Lung microvascular endothelial cell (primary cell): ENCODE measurements at regions not wholly inside any gene's neighbourhood (a gene's known extent, or its start where the extent isn't known, plus 50 kb on each side); places are given as distances from the start of the nearest gene placed in this dataset.

Experiments used
- DNase-seq, 2 donors: peaks; one replicate each; pipeline versions ENCODE4 v3.0.0 to v3.0.0-alpha.2; 2010; ENCODE audit warnings: low read depth in 2 of 2

DNA sequence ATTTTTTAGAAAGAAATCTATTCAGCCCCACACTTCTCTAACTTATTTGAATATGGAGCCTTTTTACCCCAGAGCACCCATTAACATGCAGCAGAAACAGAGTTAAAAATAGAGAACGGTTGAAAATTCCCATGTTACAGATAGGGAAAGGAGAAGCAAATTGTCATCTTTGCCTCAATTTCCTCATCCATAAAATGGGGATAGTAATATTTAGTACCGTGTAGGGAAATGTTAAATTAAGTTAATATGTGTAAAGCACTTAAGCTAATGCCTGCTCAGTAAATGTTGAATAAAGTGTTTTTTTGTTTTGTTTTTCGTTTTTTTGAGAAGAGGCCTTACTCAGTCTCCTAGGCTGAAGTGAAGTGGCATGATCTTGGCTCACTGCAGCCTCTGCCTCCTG is 50.3 kb downstream of the NAV1 start:
- no peak for DNase-seq

DNA sequence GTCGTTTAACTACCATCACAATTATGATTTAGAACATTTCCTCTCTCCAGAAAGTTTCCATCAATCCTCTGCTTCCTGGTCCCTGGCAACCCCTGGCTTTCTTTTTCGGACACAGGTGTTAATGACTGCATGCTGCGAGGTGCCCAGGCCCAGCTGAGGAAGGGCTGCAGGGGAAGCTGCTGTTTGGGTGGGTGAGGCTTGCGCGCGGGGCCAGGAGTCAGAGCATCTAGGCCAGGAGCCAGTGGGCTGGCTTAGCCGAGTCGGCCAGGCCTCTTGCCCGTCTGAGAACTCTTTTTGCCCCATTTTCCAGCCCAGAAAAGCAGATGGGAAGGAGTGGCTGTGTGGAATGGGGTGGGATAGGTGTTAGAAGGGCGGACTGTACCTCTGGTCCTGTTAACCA is 51.5 kb downstream of the NAV1 start:
- no peak for DNase-seq

DNA sequence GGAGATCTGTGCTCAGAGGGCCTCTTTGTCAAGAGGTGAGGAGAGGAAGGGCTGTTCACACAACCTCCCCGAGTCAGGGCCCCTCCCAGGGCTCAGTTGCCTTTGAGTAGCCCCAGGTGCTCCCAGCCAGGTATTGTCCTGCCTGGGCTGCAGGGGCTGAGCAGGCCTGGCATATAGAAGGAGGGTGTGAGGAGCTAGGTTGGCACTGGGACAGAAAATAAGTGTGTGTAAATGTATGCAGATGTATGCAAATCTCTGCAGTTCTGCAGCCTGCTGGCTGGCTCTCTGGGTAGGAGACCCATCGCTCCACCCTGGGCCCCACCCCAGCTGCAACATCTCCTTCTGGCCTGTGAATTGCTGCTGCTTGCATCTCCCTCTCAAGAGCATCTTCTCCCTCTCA is 52.4 kb downstream of the NAV1 start:
- DNase-seq: no peak

DNA sequence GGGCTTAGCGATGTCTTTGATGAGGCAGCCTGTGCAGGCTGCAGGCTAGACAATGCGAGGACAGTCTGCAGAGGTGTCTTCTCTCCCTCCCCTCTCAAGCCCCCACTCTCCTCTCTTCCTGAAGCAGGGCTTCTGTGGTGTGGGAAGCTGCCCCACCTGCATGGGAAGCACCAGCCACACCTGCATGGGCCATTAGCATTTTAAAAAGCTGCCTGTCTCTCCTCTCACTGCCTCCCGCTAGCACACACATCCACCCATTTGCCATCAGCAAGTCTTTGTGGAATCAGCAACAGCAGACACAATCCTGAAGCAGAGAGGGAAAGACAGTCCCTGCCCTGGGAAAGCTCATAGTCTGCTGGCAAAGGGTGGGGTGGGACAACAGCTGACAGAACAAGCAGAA is 53.1 kb downstream of the NAV1 start:
- DNase-seq: no peak

DNA sequence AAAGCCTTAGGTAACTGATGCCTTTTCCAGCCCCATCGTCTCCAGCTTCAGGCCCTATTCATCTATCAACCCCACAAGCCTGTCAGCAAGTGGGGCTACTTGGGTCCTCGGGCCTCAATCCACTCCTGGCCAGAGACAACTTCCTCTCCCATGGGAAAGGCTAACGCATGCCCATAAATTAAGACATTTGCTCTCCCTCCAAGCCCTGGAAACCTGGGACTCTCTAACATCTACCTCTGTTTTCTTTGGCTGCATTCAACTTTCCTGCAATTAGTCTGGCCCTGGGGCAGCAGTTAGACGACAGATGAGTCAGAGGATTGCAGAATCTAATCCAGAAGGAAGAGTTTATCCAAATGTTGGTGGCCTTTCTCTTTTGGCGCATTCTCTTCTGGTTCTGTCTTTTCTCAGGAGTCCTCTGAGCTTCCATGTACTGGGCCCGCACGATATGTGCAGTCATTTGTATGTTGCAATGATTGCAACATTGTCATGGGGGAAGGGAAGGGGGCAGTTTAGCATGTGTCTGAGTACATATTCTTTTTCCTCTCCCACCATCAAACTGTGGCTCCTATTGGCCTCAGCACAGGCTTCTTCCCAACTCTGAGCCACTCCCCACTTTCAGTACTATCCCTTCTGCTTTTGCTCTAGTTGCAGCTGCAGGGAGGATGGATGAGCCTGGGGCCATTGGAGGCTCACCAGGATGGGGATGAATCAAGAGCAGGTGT is 54.4 kb downstream of the NAV1 start:
- DNase-seq: peak; percentile 76 to 89

DNA sequence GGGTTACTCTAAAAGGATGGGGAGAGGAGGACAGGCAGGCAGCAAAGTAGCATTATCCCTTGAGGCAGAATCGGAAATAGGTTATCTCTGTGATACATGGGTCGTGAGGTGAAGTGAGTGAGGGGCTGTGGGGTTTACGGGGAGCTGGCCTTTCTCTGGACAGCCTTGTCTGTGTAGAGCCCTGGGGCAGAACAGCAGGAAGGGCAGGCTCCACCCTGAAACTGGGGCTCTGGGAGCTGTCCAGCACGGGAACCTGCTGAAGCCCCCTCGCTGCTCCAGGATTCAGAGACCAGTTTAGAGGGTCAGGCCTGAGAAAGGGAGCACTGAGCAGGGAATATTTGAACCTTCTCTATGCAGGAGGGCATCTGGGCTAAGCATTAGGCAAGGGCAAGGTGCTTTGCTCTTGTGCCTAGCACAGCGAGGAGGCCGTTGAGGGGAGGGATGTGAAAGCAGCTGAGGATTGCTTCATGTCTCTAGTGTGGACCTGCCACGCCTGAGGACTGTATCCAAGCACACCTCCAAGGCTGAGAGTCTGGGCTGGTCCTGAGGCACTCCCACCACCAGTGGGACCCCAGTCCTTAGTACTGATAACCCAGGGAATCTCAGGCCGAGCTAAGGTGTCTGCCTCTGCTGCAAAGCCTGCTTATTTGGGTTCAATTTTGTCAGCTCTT is 55.8 kb downstream of the NAV1 start:
- DNase-seq: peak in 1 of 2 donors; percentile 26

DNA sequence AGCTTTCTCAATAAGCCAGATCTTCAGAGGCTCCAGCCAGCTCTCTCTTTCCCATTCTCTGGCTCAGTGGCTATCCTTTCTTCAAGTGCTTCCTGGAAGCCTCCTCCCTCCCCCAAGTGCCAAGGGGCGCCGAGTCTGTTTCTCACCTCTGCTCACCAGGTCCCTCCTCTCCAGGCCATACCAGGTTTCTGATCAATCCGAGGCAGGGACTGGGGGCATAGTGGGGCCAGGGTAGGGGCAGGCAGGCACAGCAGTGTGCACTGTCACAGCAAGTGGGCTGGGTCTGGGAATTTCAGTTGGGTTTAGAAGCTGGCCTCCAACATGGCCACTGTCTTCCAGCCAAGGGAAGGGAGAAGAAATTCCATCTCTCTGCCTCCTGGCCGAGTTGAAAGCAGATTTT is 56.5 kb downstream of the NAV1 start:
- no peak for DNase-seq

DNA sequence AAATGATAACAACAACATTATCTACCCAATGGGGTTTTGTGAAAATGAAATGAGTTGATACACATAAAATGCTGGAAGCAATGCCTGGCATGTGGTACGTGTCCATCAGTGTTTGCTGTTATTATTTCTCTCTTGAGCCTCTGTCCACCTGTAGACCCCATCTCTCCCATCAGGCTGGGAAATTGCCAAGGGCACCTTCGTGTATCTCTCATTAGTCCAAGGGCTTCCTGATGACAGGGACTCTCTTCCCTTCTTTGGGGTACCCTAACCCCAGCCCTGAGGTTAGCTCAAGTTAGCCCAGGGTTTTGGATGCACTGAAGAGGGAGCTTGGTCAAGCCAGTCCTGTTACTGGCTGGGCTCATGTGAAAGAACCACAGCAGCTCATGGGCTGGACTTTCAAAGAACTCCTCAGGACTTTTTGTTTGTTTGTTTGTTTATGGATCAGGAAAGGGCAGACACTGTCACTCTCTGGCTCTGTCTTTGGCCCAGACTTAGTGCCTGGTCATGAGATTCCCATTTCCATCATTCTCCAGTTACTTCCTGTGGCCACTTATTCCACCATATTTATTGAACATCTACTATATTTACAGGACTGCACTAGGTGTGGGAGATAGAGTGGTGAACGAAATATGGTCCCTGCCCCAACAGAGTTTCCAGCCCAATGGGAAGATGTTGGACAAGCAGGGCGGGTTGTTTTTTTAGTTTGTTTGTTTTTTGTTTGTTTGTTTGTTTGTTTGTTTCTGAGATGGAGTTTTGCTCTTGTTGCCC is 57.4 kb downstream of the NAV1 start:
- no peak for DNase-seq

DNA sequence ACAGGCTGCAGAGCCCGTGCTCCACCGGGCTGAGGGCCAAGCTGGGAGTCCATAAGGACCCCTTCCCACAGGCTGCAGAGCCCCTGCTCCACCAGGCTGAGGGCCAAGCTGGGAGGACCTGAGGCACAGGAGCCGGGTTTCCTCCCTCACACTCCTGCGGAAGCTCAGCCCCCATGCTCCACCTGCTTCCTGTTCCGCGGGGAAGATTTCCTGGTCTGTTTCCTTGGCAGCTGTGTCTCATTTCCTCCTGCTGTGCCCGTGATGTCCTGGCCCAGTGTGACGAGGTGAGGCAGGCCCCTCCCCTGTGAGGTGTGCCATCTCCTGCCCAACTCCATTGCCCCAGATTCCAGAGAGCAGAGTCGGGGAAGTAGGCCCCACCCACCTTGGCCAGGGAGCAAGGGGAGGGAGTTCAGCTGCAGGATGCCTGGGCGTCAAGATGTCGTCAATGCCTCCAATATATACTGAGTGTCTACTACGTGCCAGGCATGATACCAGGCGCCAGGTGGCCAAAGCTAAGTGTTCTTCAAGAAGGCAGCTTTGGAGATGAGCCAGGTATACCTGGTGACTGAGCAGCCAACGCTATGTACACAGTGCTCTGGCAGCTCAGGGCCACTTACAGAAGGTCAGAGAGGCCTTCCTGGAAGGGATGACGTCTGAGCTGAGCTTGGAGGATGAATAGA is 58.8 kb downstream of the NAV1 start:
- peak; percentile 54 to 78 for DNase-seq

DNA sequence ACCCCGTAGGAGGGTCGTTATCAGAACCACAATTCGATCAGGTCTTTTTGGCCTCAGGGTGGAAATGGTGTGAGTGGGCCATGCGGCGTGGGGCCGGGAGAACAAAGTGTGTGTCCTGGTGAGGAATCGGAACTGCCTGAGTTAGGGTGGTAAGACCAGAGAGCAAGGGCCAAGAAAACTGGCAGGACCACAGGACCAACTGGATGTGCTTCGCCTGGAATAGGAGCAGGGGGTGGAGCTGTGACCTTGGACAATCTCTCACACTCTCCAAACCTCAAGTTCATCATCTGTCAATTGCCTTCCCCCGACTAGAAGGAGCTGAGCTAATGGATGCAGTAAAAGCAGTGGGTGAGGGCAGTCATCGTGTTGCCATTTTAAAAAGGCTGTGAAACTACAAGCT is 59.5 kb downstream of the NAV1 start:
- no peak for DNase-seq

DNA sequence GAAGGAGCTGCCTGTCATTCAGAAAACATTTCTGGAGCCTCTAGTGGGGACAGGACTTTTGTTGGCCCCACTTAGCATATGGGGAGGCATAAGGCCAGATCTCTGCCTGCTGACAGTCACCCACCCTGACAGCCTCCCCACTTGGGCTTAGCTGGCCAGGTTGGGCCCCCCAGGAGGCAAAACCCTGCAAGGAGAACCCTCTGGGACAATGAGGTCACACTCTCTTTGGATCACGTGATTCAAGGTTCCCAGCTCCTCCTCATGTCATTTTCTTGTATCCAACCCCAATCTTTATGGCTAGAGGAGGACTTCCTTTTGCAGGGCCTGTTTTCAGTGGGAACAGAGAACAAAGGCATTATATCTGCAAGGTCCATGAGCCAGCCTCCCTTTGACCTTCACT is 60.0 kb downstream of the NAV1 start:
- no peak for DNase-seq

DNA sequence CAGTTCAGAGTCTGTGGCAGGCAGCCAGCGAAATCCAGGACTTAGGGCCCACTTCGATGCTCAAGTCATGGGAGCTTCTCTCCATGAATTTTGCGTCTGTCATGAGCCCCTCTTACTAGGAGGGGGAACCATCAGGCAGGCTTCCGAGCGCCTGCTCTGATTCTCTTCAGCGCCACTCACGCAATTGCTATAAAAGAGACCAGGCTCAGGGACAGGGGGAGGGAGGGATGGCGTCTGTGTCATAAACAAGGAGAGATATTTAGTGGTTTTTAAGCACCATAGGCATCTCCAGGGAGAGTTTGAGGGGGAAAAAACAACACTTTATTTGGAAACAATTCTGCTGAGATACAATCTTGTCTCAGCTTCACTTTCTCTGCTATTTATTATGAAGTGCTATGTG is 60.6 kb downstream of the NAV1 start:
- no peak for DNase-seq

DNA sequence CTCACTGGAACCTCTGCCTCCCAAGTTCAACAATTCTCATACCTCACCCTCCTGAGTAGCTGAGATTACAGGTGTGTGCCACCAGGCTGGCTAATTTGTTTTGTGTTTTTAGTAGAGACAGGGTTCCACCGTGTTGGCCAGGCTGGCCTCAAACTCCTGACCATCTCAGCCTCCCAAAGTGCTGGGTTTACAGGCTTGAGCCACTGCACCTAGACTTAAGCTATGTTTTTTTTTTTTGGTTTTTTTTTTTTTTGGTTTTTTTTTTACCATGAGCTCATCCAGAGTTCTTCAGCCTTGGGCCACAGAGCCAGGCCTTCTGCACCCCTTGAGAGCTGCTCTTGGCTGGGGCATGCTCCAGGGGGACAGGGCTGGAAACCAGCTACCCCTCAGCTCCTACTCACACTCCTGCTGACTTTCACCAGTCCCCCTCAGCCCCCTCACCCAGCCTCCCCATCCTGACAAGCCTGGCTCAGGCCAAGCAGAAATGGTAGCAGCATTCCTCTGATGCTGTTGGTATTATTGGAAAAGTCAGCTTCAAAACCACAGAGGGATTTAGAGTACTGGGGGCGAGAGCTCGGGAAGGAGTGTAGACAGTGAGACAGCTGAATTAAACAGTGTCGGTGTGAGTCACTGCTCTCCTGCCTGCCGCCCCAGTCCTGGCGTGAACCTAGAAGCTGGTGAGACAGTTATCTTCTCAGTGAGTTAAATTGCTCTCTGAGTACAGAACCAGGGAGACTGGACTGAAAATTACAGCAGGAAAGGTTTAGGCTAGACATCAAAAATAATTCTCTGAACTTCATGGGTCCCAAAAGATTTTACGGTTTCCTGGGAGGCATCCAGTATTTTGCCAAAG is 63.7 kb downstream of the NAV1 start:
- DNase-seq: peak; percentile 56 to 88

DNA sequence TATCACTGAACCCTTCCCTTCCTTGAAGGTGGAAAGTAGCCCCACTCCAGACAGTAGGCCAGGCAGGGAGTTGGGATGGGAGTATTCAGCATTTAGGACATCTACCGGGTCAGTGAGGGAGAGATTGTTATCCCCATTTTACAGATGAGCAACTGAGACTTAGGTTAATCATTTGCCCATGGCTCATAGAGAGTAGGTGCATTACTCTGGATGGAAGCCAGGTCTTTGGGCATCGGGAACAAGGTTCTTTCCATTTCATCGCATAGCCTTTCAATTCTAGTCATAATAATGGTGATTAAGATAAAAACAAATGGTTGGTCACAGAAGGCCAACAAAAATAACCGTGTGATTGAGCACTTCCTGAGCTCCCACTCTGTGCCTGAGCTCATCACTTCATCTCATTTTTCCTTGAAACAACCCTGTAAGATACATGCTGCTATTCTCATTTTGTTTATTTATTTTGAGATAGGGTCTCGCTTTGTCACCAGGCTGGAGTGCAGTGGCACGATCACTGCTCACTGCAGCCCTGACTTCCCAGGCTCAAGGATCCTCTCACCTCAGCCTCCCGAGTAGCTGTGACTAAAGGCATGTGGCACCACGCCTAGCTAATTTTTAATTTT is 64.8 kb downstream of the NAV1 start:
- peak; percentile 55 to 76 for DNase-seq

DNA sequence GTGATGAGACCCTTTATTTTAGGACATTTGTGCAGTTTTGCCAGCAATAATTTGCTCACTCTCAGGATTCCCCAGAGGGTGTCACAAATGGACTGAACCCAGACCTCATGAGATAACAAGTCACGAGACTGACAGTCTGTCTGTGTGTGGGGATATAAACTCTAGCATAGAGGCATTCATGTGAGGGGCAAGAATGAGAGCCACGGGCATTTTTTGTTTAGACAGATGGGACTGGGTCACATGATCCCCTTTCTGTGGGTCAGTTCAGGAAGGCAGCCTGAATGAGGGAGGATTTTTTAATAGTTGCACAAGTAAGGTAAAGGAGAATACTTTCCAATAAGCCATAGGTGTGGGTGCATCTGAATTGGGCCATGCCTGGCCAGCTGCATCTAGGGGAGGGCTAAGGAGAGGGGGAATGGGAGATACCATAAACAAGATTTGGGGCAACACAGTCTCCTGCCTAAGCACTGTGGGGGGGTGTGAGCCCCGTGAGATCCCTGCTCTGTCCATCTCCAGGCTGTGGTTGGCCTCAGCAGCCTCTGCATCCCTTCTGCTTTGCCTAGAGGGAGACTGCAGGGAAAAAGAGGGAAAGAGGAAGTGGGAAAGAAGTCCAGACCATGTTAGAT is 66.6 kb downstream of the NAV1 start:
- peak in 1 of 2 donors; percentile 64 for DNase-seq

DNA sequence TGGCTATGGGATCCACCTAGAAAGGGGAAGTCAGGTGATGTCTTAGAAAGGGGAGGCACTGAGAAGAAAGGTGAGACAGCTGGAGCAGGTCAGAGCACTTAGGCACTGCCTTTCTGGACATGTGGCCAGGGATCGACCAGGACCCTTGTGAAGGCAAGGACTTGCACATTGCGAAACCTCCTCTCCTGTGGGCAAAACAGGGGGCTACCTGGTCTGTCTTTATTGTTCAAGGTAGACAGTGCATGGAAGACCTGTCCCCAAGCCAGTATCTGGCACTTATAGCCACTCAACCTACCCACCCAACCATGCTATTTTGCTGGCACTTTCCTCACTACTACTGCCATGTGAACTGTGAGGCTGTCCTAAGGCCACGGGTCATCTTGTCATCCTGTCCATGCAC is 67.2 kb downstream of the NAV1 start:
- no peak for DNase-seq

DNA sequence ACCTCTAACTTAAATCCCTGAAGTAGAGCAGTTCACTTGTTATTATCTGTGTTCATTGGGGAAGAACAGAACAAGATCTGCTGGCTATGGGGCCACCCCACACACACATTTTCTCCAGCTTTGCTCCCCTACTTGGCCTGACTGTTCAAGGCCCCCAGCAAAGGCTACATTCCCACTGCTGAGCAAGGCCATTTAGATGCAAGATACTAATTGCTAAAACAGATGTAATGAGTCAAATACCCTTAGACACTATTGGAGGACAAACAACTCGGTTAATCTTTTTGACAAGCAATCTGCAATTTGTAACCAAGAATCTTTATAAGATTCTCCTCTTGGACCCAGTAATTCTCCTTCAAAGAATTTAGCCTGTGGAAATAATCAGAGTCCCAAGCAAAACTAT is 67.7 kb downstream of the NAV1 start:
- no peak for DNase-seq

DNA sequence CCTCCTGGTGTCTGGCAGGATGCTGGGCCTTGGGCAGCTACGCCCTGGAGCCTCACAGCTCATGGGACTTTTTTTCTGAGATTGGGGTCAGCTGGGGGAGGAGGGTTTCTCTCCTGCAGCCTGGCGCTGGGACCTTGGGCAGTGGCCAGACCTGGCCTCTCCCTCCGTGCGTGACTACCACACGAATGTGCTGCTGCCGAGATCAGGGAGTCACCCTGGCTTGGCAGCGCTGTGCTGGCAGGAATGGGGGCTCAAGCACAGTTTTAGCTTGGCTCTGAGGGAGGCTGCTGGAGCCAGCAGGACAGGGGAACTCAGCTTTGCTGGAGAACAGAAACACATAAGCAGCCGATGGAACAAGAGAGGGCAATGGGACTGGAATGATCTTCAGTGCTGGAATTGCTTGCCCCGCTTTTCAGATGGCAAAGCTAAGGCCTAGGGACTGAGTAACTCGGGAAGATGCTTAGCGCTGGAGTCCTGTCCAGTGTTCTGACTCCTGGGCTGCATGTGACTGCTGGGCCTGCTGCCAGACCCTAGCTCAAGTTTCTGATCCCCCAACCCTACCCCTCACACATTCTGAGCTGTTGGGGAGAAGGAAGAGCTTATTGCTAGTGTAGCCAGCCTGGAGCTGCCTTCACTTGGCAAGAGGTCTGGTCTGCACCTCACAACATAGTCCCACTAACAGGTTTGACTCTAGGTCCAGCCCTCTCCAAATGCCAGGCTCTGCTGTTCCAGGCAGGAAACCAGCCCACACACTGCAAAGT is 69.9 kb downstream of the NAV1 start:
- no peak for DNase-seq

DNA sequence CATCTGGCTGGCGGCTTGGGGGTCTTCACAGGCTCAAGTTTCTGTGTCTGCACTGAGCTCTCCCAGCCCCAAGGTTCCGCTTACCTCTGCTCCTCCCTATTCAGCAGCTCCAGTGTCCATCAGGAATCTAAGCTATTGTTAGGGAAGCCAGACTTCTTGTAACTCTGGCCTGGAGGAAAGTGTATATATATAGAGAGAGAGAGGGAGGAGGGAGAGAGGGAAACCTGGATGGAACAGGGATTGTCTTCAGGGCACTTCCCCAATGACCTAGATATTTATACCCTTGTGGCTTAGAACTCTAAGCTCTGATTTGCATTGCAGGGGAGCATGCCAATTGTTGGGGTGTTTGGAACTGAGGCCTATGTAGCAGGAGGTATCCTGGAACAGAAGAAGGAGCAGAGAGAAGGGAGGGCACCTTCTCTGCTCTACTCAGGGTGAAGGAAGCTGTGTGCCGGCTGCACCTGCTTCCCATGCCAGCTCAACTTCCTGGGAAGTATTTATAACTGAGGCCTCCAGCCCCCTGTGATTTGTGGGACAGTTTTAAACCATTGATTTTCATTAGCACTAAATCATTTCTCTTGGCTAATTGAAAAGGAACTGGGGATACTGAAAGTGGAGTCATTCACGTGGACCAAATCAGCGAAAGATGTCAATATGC is 70.9 kb downstream of the NAV1 start:
- peak in 1 of 2 donors; percentile 46 for DNase-seq
